ENCODE measurements at regions not wholly inside any gene's neighbourhood (a gene's known extent, or its start where the extent isn't known, plus 50 kb on each side); places are given as distances from the start of the nearest gene placed in this dataset.

DNA sequence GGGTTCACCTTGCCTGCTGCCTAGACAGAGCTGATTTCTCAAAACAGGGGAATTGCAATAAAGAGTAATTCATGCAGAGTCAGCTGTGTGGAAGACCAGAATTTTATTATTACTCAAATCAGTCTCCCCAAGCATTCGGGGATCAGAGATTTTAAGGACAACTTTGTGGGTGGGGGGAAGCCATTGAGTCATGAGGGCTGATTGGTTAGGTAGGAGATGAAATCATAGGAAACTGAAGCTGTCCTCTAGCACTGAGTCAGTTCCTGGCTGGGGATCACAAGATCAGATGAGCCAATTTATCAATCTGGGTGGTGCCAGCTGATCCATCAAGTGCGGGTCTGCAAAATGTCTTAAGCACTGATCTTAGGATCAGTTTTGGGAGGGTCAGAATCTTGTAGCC lies 159.1 kb upstream of the MAP1B start:
- DNase-seq = no peak

DNA sequence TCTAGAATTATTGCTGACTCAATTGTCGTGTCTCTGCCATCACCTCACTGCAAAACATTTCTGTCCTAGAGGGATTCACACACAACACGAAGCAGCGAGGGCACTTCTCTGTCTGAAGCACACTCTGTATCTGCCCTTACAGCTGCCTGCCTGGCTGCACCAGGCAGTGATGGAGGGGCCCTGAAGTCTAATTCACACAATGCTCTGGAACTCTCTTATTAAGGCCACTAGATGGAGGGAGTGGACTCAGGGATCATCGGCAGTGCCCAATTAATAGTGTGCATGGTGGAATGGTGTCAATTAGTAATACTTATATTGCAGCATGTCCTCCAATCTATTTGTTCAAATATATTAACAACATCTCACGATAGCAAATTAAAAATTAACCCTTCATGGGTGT lies 157.5 kb upstream of the MAP1B start:
- DNase-seq = no peak

DNA sequence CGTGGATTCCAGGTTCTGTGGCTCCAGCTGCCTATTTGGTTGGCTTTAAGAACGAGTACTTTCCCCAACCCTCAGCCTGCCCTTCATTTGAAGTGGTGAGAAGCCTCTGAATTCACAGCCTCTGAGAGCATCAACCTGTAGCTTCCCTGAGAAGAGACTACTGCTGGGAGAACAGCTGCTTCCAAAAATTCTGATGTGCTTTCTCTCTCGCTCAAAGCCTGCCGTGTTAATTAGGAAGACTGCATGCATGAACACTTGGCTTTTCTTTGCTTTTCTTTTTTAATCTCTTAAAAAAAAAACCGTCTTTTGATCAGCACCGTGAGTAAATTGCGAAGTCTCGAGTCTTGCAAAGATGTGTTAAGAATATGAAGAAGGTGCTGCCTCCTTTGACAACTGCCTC lies 153.4 kb upstream of the MAP1B start:
- no peak for DNase-seq

DNA sequence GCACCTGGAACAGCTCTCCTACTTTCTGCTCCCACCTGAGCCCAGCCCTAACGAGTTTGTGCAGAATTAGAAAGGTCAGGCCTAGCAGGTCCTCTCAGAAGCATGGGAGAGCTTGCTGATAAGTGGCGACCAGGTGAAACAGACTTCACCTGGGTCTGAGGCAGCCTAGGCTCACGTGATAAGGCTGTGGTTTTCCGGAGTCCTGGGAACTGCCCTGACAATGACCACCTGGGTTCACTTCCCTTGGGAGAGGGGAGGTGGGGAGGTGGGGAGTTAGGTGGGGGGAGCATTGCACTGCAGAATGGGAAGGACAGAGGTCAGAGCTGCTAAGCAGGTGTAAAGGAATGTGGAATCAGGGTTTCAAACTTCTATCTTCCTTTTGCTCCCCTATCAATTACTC lies 152.9 kb upstream of the MAP1B start:
- no peak for DNase-seq

DNA sequence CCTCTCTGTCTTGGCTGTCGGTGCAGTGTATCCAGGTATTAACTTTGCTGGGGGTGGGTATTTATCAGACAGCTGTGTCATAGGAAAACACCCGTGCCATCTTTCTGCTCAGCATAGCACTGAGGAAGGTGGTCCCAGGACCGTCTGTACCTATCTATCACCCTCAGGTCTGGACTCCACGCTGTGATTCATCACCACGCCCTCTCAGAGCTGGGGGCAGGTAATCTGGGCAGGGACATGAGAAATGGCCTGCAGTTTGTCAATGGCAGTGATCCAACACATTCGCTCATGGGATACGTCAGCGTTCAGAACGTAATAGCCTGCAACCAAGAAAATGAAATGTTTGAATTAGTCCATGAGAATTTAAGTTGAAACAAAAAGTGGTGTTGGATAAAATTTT lies 151.6 kb upstream of the MAP1B start:
- DNase-seq = peak; percentile 68

DNA sequence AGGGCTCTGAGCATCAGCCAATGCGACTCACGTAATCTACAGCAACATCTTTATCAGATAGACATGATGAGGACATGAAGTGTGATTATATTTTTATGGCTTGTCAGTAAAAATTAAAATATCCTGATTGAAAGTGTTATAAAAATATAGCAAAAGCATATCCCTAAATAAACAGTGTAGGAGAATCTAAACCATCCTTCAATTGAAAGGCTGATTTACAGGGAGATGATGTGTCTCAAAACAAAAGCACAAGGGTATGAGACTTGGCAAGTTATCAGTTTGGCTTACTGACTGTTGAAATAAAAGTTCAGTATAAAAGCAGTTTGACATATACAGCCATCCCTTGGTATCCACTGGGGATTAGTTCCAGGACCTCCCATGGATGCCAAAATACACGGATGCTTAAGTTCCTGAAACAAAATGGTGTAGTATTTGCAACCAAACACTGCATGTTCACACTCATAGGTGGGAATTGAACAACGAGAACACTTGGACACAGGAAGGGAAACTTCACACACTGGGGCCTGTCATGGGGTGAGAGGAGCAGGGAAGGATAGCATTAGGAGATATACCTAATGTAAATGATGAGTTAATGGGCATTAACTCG lies 149.9 kb upstream of the MAP1B start:
- no peak for DNase-seq

DNA sequence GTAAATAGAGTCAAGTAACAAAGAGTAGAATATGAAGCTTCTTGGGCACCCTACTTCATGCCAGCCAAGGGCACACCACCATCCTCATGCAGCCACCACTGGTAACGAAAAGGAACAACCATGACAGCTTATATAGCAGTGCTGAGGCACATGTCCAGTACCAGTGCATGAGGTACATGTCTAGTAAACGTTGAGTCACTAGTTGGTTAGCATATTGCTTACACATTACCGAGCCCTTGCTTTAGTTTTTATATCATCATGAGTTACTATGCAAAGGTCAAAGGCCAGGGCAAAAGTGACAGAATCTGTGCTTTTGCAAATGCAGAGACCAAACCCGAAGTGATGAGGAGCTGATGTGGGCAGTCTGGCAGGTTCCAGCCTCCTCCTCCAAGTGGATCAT lies 147.1 kb upstream of the MAP1B start:
- DNase-seq = no peak

DNA sequence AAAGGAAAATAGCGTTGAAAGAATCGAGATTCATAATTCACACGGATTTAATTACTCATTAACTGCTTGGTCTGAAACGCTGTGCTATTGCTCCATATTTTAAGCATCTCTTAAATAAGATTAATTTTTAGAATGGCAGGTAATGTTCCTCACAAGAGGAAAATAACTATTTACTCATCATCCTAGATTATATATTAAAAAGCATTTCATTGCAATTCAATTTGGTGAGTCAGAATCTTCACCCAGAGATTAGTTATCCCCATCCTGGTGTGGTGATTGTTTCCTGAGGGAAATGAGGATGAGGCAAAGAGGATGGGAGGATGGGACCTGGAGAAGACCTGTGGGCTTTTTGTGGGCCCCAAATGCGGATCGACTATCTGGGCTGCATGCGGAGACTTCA lies 145.5 kb upstream of the MAP1B start:
- DNase-seq = no peak

DNA sequence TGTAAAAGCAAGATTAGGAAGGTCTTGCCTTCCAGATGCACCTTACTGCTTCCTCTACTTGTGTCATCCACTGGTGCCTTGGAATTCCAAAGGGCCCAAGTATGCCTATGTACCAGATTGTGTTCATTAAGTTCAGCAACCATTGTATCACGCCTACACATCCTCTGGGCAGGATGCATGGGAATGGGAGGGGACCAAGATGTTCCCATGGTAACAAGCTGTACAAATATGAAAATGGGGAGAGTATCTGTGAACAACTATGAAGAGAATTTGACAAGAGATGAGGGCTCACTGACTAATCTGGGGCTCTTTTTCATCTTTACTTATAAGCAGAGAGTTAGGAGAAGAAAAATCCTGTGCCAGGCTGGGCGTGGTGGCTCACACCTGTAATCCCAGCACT lies 137.8 kb upstream of the MAP1B start:
- no peak for DNase-seq

DNA sequence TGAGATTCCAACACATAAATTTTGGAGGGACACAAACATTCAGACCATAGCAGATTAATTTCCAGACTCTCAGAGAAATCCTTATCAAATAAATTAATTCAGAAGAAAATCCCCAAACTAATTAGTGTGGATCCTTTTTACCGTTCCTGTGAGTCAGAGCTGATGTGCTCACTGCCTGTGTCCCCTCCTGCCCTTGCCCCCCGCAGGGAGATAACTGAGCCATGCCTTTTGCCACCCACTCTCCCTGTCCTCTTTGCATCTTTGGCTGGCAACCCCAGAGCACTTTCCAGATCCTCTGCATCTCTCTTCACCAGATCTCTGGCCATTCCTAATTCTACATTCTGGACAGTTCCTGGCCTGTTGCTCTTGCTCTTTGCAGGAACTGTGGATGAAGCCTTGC lies 135.4 kb upstream of the MAP1B start:
- DNase-seq = no peak

DNA sequence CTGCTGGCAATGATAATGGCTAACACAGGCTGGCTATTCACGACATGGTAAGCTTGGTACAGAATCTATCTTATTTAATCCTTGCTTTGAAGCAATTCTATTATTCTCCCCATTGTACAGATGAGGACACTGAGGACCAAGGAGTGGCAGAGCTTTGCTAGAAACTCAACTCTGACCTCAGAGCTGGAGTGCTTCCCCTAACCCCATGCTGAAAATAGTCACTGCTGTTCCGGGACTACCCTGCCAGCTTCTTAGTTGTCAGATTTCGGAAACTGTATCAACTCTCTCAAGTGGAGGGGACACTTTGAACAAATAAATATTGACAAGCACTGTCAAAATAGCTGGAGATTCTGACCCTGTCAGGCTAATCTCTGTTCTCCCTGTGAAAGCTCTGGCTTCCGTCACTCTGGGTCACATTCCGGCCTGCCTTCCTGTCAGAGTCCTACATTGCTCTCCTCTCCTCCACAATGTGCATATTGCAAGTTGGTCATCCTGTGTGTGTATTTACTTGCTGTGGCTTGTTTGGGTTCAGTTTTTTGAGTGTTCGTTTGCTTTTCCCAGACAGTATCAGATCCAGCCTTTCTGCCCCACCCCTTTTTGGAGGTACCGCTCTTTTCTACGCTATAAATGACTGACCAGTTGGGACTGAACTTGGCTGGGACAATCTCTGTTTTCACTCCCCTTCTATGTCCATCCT lies 134.3 kb upstream of the MAP1B start:
- DNase-seq = no peak

DNA sequence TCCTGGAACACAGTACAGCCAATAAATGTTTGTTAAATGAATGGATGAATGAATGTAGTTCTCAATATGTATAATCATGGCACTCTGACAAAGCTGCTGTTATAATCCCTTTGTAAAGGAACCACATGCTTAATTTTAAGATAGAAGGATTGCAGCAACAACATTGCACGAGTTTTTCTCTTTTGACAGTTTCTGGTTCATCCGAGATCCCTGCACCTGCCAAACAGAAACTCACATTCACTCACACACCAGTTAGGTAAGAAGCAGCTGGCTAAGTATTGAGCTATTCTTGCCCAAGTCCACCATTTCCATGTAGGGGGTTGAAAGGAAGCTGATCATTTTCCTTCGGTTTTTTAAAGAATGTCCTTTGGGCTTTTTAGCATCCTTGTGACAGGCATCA lies 133.7 kb upstream of the MAP1B start:
- DNase-seq = peak; percentile 34

DNA sequence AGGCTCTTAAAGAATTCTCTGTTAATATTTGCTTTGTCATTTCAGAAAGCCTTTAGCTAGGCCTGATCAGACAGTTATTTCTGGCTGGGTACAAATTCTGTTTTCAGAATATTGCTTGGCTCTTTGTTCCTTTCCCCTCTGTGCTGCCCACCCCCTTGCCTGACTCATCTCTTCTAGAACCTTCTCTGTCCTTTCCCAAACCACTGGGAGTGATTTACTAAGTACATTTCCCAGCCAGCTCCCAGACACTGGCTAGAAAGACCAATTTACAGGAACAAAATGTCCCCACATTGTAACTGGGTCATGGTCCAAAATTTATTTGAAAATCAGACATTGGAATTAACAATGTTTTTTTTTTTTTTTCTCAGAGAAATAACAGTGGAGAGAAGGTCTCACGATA lies 133.1 kb upstream of the MAP1B start:
- no peak for DNase-seq

DNA sequence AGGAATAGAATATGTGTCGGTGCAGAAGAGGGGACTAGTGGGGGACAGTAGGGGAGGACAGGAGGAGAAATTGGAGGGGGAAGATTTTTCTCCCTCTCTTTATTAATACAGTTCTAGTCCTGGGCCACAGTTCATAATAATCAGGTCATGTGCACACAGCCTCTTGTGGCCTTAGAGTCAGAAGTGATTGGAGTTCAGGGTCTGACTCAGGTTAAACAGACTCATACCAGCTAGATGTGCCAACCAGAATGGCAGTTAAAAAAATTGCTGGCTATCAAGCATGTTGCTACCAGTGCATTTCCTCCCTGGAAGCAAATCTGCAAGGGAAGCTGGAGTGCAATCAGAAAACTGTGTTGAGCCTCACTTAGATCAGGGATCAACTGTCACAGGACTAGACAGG lies 132.7 kb upstream of the MAP1B start:
- DNase-seq = no peak

DNA sequence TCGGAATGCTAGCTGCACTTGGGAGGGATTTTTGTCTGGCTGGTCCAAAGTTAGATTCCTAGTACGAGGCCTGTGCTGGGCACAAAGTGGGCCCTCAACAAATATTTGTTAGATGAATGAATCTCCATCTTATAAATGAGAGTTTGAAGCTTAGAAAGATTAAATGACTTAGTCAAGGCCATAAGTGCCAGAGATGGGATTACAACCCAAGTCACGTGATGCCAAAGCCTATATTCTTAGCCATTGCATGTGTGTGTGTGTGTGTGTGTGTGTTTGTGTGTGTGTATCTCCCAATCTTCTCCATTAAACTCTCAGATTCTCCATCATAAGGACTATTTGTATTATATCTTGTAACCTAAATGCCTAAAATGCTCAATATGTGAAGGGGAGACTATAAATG lies 130.8 kb upstream of the MAP1B start:
- no peak for DNase-seq

DNA sequence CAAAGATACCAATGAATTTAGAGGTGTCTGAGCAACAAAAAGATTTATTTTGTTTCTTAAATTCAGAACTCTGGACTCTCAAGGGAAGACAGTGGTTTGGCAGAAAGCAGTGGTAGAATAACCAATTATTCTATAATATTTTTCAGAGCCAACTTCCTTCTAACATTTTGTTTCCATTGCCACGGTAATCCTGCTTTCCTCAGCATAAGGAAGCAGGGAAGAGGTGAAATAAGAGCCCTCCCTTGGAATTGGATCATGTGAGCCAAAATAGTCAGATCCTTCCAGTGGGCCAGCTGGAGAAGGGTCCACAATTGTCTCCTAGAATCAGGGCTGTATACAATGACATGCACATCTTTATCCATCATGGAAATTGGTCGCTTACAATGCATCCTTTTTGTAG lies 130.0 kb upstream of the MAP1B start:
- DNase-seq = peak; percentile 34

DNA sequence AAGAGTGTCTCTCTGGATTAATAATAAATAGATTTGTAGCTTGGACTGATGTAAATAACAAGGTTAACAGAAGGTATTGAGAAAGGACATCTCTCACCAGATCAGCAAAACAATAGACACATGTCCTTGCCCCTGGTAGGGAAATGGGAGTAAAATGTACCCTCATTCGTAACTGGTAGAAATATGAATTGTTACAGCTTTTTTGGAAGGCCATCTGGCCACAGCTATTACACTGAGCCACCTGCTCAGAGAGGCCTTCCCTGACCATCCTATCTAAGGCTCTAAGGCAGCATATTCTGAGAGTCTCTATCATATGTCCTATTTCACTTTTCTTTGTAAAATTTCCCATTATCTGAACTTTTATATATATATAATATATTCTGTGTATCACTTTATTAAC lies 129.1 kb upstream of the MAP1B start:
- no peak for DNase-seq

DNA sequence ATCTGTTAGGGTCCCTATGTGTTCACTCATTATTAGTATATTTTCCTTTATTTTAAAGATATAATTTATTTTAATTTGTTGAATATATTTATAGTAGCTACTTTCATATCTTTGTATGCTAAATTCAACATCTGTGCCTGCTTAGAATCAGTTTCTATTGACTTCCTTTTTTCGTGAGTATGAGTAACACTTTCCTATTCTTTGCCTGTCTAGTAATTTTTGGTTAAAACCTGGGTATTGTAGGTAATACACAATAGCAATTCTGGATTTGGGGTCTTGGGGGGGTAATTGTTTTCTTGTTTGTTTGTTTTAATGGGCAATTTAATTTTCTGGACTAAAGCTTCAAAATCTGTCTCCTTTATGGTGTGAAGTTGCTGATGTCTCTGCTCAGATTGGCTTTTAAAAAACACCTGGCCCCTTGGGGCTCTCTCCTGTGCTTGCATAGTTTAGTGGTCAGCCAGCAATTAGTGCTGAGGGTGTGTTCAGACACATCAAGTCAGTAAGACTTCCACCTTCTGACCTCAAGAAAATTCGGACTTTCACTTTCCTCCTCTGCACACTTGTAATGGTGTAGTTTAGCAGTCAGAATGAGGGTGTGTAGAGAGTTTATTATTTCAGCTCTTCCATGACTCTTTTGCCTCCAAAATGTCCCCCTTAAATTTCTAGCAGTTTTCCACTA lies 124.4 kb upstream of the MAP1B start:
- no peak for DNase-seq

DNA sequence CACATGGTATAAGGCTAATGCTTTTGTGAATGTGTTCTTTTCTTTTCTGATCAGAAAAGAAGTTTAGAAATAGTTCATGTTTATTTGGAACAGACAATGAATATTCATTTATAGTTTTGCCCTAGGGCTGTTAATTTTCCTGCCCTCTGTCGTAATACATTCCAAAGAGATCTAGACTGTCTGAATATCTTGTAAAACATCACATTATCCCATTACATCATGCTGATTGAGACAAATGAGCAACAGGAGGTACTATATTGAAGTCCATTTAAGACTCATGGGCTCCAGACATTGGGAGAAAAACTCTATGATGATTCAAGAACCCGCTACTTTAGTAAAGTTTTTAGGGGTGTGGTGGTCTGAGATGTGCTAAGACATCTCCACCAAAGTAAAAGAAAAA lies 121.2 kb upstream of the MAP1B start:
- no peak for DNase-seq

DNA sequence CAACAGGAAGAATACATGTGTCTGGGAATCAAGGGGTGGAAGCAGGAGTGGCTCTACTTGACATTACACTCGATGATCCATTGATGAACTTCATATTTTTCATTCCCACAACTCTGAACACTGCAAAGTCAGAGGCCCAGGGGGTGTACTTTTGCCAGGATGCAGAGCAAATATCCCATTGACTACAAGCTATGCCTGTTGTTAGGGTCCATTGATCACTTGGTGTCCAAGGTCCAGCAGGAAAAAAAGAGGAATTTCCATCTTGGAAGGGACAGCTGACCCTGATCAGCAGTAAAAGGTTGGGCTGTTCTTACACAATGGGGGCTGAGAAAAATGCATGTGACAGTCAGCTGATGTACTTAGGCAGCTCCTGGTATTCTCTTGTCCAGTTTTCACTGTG lies 118.5 kb upstream of the MAP1B start:
- no peak for DNase-seq

DNA sequence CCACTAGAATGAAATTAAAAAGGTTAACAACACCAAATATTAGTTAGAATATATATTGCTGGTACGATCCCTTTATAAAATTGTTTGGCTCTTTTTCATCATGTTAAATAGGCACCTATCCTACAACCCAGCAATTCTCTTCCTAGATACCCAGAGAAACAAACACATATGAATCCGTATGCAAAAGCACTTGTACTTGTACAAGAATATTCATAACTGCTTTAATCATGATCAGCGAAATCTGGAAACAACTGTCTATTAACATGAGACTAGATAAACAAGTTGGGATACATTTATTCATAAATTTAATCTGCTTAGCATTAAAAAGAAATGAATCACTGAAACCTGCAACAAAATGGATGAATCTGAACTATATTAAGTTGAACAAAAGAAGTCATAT lies 113.7 kb upstream of the MAP1B start:
- DNase-seq = no peak

DNA sequence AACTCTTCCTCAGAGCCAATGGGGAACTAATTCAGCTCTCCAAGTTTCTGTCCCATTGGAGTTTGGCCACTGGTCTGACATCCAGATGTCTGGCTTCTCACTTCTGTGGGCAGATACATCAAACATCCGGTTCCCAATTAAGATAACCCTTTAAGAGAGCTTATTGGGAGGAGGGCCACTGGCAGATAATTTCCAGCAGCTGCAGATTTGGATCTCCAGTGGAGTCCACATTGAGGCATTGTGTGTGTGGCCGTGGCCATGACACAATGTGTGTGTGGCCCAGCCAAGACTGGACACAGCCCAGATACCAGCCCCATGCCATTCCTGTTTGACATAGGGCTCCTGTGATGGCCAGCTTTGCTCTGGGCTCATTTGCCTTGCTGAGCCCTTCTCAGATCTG lies 110.5 kb upstream of the MAP1B start:
- DNase-seq = no peak

DNA sequence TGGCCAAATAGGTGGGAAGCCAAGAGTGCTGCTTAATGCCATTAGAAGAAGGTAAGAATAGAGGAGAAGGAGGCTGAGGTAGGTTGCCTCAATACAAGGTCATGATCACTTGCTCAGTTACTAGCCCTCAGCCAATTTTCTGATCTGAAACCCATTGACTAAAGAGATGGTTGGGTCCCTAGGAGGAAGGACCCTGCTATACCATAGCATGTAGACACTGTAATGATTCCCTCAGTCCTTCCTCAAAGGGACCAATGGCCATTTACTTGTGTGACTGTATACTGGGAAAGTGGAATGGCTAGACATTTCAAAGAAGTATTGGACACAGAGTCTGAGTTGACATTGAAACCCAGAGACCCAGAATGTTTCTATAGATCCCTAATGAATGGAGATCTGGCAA lies 108.5 kb upstream of the MAP1B start:
- DNase-seq = no peak

DNA sequence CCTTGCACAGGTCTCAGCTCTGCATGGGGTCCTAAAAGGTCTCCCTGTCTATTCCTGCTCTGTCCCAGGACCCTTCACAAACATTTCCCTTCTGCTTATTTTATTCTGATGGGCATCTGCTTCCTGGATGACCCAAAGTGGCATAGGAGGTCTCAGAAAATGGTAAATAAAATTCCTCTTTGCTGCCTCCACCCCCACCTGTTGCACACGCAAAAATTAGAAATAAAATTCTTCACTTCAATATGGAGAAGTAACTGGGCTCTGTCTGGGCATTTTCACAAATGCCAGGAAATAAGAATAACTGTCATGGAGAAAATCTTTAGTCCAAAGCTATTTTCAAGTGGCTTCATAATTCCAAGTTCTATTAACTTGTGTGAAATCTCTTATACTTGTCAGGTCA lies 106.6 kb upstream of the MAP1B start:
- no peak for DNase-seq

Data from tongue (tissue), 1 donor.